Epithelial cell of esophagus (primary cell): ENCODE measurements at regions not wholly inside any gene's neighbourhood (a gene's known extent, or its start where the extent isn't known, plus 50 kb on each side); places are given as distances from the start of the nearest gene placed in this dataset.

ENCODE experiments used
- DNase-seq: peaks from one replicate; pipeline ENCODE4 v3.0.0; 2010; ENCODE audit warnings: low read depth
- H3K4me3 ChIP-seq: 2 replicates; pipeline ENCODE4 v1.5.1; 2011; ENCODE audit warnings: mild to moderate bottlenecking, low read length, control low read depth
- CTCF ChIP-seq: IDR thresholded peaks from 2 replicates; pipeline ENCODE4 v1.5.1; 2011; ENCODE audit warnings: low read depth, mild to moderate bottlenecking, low read length, control low read depth, inconsistent platforms; ENCODE audit not compliant: insufficient read depth; ENCODE audit errors: missing control alignments

GRCh38 chr15:66960519-66960918 lies 104.9 kb upstream of the SMAD3 start:
- no peak for DNase-seq
- H3K4me3 ChIP-seq = no peak overlapping the region
- no peak for TF ChIP-seq CTCF

- DNase-seq = no peak
- H3K4me3 ChIP-seq = no peak overlapping the region
- no peak for TF ChIP-seq CTCF
These were observed 104.0 kb upstream of the SMAD3 start for GRCh38 chr15:66961407-66961884.

GRCh38 chr15:66961901-66962300 lies 103.5 kb upstream of the SMAD3 start:
- DNase-seq = no peak
- no peak for TF ChIP-seq CTCF

GRCh38 chr15:66962522-66962921 lies 102.9 kb upstream of the SMAD3 start:
- no peak for TF ChIP-seq CTCF
- DNase-seq = no peak
- H3K4me3 ChIP-seq = no peak overlapping the region

More at GRCh38 chr15:66961901-66962300, 103.5 kb upstream of the SMAD3 start:
- H3K4me3 ChIP-seq = no peak overlapping the region

- no peak overlapping the region for H3K4me3 ChIP-seq
- TF ChIP-seq CTCF = no peak
- DNase-seq = no peak
These were observed 102.3 kb upstream of the SMAD3 start for GRCh38 chr15:66963084-66963483.

- no peak for DNase-seq
- no peak overlapping the region for H3K4me3 ChIP-seq
- TF ChIP-seq CTCF = no peak
These were observed 101.7 kb upstream of the SMAD3 start for GRCh38 chr15:66963710-66964109.

GRCh38 chr15:66964111-66964738 lies 101.2 kb upstream of the SMAD3 start:
- H3K4me3 ChIP-seq = no peak overlapping the region
- DNase-seq = no peak

More at GRCh38 chr15:66964111-66964738, 101.2 kb upstream of the SMAD3 start:
- no peak for TF ChIP-seq CTCF
